ENCODE measurements at regions not wholly inside any gene's neighbourhood (a gene's known extent, or its start where the extent isn't known, plus 50 kb on each side); places are given as distances from the start of the nearest gene placed in this dataset.

- TF ChIP-seq CTCF (IDR thresholded peaks at IDR 0.05; ENCODE audit: low read depth, low read length), result no peak
- no peak overlapping the region for H3K4me3 ChIP-seq (ENCODE audit: low read depth, low read length)
These were observed 682.7 kb upstream of the FANCL start for GRCh38 chr2:58923869-58924268.

GRCh38 chr2:58922245-58922644 is 681.1 kb upstream of the FANCL start:
- TF ChIP-seq CTCF (IDR thresholded peaks at IDR 0.05; ENCODE audit: low read depth, low read length), result no peak
- no peak overlapping the region for H3K4me3 ChIP-seq (ENCODE audit: low read depth, low read length)

- TF ChIP-seq CTCF (IDR thresholded peaks at IDR 0.05; ENCODE audit: low read depth, low read length), result no peak
- H3K4me3 ChIP-seq (ENCODE audit: low read depth, low read length), result no peak overlapping the region
These were observed 680.6 kb upstream of the FANCL start for GRCh38 chr2:58921676-58922075.

GRCh38 chr2:58920001-58920400 is 678.9 kb upstream of the FANCL start:
- TF ChIP-seq CTCF (IDR thresholded peaks at IDR 0.05; ENCODE audit: low read depth, low read length), result no peak
- no peak overlapping the region for H3K4me3 ChIP-seq (ENCODE audit: low read depth, low read length)

GRCh38 chr2:58919316-58919715 is 678.2 kb upstream of the FANCL start:
- H3K4me3 ChIP-seq (ENCODE audit: low read depth, low read length), result no peak overlapping the region
- no peak for TF ChIP-seq CTCF (IDR thresholded peaks at IDR 0.05; ENCODE audit: low read depth, low read length)

- TF ChIP-seq CTCF (IDR thresholded peaks at IDR 0.05; ENCODE audit: low read depth, low read length), result no peak
- no peak overlapping the region for H3K4me3 ChIP-seq (ENCODE audit: low read depth, low read length)
These were observed 677.0 kb upstream of the FANCL start for GRCh38 chr2:58918141-58918540.

GRCh38 chr2:58917596-58917995 is 676.5 kb upstream of the FANCL start:
- no peak for TF ChIP-seq CTCF (IDR thresholded peaks at IDR 0.05; ENCODE audit: low read depth, low read length)
- H3K4me3 ChIP-seq (ENCODE audit: low read depth, low read length), result no peak overlapping the region

Data from WI38 (cell line).